ENCODE measurements at regions not wholly inside any gene's neighbourhood (a gene's known extent, or its start where the extent isn't known, plus 50 kb on each side); places are given as distances from the start of the nearest gene placed in this dataset.

DNA sequence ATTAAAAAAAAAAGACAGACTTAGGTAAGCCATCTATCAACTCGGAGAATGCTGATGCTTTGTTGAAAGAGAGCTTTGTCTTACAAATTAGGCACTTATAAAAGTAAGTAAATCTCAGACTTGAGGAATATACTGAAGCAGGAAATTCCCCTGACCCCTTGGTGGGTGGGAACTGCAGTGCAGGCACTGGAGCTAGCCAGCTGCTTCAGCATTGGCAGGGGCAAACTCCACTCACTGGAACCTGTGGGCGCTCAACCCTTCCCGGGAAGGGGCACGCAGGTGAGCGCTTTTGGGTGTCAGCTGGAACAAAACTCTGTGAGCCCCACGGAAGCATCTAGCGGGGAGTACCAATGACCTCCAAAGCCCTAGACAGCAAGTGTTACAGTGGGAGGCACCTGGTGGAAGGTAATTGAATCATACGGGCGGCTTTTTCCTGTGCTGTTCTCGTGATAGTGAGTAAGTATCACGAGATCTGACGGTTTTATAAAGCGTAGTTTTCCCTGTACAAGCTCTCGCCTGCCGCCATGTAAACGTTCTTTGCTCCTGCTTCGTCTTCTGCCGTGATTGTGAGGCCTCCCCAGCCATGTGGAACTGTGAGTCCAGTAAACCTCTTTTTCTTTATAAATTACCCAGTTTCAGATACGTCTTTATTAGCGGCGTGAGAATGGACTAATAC lies 628.0 kb upstream of the CDH18 start:
- TF ChIP-seq, protein P1, sequence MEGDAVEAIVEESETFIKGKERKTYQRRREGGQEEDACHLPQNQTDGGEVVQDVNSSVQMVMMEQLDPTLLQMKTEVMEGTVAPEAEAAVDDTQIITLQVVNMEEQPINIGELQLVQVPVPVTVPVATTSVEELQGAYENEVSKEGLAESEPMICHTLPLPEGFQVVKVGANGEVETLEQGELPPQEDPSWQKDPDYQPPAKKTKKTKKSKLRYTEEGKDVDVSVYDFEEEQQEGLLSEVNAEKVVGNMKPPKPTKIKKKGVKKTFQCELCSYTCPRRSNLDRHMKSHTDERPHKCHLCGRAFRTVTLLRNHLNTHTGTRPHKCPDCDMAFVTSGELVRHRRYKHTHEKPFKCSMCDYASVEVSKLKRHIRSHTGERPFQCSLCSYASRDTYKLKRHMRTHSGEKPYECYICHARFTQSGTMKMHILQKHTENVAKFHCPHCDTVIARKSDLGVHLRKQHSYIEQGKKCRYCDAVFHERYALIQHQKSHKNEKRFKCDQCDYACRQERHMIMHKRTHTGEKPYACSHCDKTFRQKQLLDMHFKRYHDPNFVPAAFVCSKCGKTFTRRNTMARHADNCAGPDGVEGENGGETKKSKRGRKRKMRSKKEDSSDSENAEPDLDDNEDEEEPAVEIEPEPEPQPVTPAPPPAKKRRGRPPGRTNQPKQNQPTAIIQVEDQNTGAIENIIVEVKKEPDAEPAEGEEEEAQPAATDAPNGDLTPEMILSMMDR (IDR thresholded peaks at IDR 0.05), result no peak
- TF ChIP-seq EP300 (IDR thresholded peaks at IDR 0.05) (no peak), POLR2A (IDR thresholded peaks at IDR 0.05) (no peak), POLR2AphosphoS5 (IDR thresholded peaks at IDR 0.05) (no peak)

Measured in stomach (tissue), 4 donors.